ENCODE measurements at regions not wholly inside any gene's neighbourhood (a gene's known extent, or its start where the extent isn't known, plus 50 kb on each side); places are given as distances from the start of the nearest gene placed in this dataset.

GRCh38 chr13:75149776-75150175 is 332.2 kb downstream of the TBC1D4 start:
- Histone ChIP-seq H3K36me3 (ENCODE audit: control insufficient read depth in 1 of 2, insufficient read depth in 2 of 2, low read length in 2 of 2) (no peaks in the 10 kb centered on the region), H3K4me3 (ENCODE audit: low read depth in 1 of 2, low read length in 2 of 2) (no peak overlapping the region), H3K27me3 (ENCODE audit: low read depth, low read length) (no peaks in the 10 kb centered on the region), H3K9me3 (ENCODE audit: control insufficient read depth in 1 of 2, low read length in 2 of 2) (no peaks in the 10 kb centered on the region), H3K27ac (ENCODE audit: low read length) (no peak overlapping the region), H3K4me1 (ENCODE audit: control insufficient read depth in 1 of 2, insufficient read depth in 2 of 2, low read length in 2 of 2) (no peaks in the 10 kb centered on the region)

DNA sequence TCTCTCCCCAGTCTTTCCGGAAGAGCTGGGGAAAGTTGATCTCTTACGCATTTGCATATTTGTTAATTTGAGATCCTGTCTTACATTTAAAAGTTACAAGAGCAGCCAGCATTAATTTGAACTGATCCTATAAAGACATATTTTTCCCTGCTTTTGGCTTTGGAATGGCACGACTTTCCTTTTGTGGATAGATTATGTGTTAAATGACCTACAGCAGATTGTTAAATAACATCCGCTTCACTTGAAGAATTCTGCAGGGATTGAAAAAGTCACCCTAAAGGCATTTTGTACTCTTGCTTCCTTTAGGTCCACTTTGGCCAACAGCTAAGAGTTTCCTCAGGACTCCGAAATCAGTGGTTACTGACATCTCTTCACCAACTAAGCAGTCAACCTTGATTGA is 334.0 kb downstream of the TBC1D4 start:
- no peaks in the 10 kb centered on the region for H3K9me3 ChIP-seq (ENCODE audit: control insufficient read depth in 1 of 2, low read length in 2 of 2)
- no peaks in the 10 kb centered on the region for H3K4me1 ChIP-seq (ENCODE audit: control insufficient read depth in 1 of 2, insufficient read depth in 2 of 2, low read length in 2 of 2)
- H3K27ac ChIP-seq (ENCODE audit: low read length) = no peak overlapping the region
- H3K36me3 ChIP-seq (ENCODE audit: control insufficient read depth in 1 of 2, insufficient read depth in 2 of 2, low read length in 2 of 2) = no peaks in the 10 kb centered on the region
- H3K4me3 ChIP-seq (ENCODE audit: low read depth in 1 of 2, low read length in 2 of 2) = no peak overlapping the region
- H3K27me3 ChIP-seq (ENCODE audit: low read depth, low read length) = no peaks in the 10 kb centered on the region

- Histone ChIP-seq H3K9me3 (ENCODE audit: control insufficient read depth in 1 of 2, low read length in 2 of 2) (no peaks in the 10 kb centered on the region), H3K36me3 (ENCODE audit: control insufficient read depth in 1 of 2, insufficient read depth in 2 of 2, low read length in 2 of 2) (no peaks in the 10 kb centered on the region), H3K27ac (ENCODE audit: low read length) (no peak overlapping the region), H3K4me1 (ENCODE audit: control insufficient read depth in 1 of 2, insufficient read depth in 2 of 2, low read length in 2 of 2) (no peaks in the 10 kb centered on the region), H3K27me3 (ENCODE audit: low read depth, low read length) (no peaks in the 10 kb centered on the region), H3K4me3 (ENCODE audit: low read depth in 1 of 2, low read length in 2 of 2) (no peak overlapping the region)
These were observed 335.5 kb downstream of the TBC1D4 start for GRCh38 chr13:75146436-75146835.

DNA sequence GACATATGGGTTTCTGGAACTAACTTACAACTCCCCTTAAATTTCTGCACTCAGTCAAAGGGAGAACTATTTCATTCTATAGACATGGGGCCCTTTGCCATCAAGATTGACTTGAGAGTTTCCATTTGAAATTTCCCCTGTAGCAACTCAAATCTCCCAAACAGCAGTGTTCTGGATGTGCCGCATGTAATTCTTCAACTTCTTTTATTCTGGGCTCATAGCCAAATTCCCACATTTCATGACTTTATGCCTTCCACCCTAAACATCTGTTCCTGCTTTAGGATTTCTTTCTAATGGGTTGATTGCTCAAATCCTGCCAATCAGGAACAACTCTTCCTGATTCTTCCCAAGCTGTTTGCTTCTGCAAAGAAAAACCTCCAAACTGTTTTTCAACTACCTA is 336.0 kb downstream of the TBC1D4 start:
- no peaks in the 10 kb centered on the region for H3K4me1 ChIP-seq (ENCODE audit: control insufficient read depth in 1 of 2, insufficient read depth in 2 of 2, low read length in 2 of 2)
- no peak overlapping the region for H3K27ac ChIP-seq (ENCODE audit: low read length)
- H3K4me3 ChIP-seq (ENCODE audit: low read depth in 1 of 2, low read length in 2 of 2) = no peak overlapping the region
- H3K36me3 ChIP-seq (ENCODE audit: control insufficient read depth in 1 of 2, insufficient read depth in 2 of 2, low read length in 2 of 2) = no peaks in the 10 kb centered on the region
- H3K9me3 ChIP-seq (ENCODE audit: control insufficient read depth in 1 of 2, low read length in 2 of 2) = no peaks in the 10 kb centered on the region
- H3K27me3 ChIP-seq (ENCODE audit: low read depth, low read length) = no peaks in the 10 kb centered on the region

- no peaks in the 10 kb centered on the region for H3K36me3 ChIP-seq (ENCODE audit: control insufficient read depth in 1 of 2, insufficient read depth in 2 of 2, low read length in 2 of 2)
- no peaks in the 10 kb centered on the region for H3K4me1 ChIP-seq (ENCODE audit: control insufficient read depth in 1 of 2, insufficient read depth in 2 of 2, low read length in 2 of 2)
- no peak overlapping the region for H3K27ac ChIP-seq (ENCODE audit: low read length)
- H3K4me3 ChIP-seq (ENCODE audit: low read depth in 1 of 2, low read length in 2 of 2) = no peak overlapping the region
- no peaks in the 10 kb centered on the region for H3K27me3 ChIP-seq (ENCODE audit: low read depth, low read length)
- peaks cover 0 to 6% of the 10 kb centered on the region in 2 donors for H3K9me3 ChIP-seq (ENCODE audit: control insufficient read depth in 1 of 2, low read length in 2 of 2)
These were observed 342.7 kb downstream of the TBC1D4 start for GRCh38 chr13:75139291-75139690.

- no peaks in the 10 kb centered on the region for H3K36me3 ChIP-seq (ENCODE audit: control insufficient read depth in 1 of 2, insufficient read depth in 2 of 2, low read length in 2 of 2)
- peaks cover 0 to 6% of the 10 kb centered on the region in 2 donors for H3K9me3 ChIP-seq (ENCODE audit: control insufficient read depth in 1 of 2, low read length in 2 of 2)
- no peaks in the 10 kb centered on the region for H3K4me1 ChIP-seq (ENCODE audit: control insufficient read depth in 1 of 2, insufficient read depth in 2 of 2, low read length in 2 of 2)
- no peak overlapping the region for H3K4me3 ChIP-seq (ENCODE audit: low read depth in 1 of 2, low read length in 2 of 2)
- no peak overlapping the region for H3K27ac ChIP-seq (ENCODE audit: low read length)
- H3K27me3 ChIP-seq (ENCODE audit: low read depth, low read length) = no peaks in the 10 kb centered on the region
These were observed 343.9 kb downstream of the TBC1D4 start for GRCh38 chr13:75137911-75138571.

GRCh38 chr13:75136151-75136550 is 345.8 kb downstream of the TBC1D4 start:
- no peak overlapping the region for H3K27ac ChIP-seq (ENCODE audit: low read length)
- H3K36me3 ChIP-seq (ENCODE audit: control insufficient read depth in 1 of 2, insufficient read depth in 2 of 2, low read length in 2 of 2) = no peaks in the 10 kb centered on the region
- peaks cover 0 to 6% of the 10 kb centered on the region in 2 donors for H3K9me3 ChIP-seq (ENCODE audit: control insufficient read depth in 1 of 2, low read length in 2 of 2)
- H3K4me3 ChIP-seq (ENCODE audit: low read depth in 1 of 2, low read length in 2 of 2) = no peak overlapping the region
- no peaks in the 10 kb centered on the region for H3K4me1 ChIP-seq (ENCODE audit: control insufficient read depth in 1 of 2, insufficient read depth in 2 of 2, low read length in 2 of 2)
- no peaks in the 10 kb centered on the region for H3K27me3 ChIP-seq (ENCODE audit: low read depth, low read length)

GRCh38 chr13:75135325-75135825 is 346.6 kb downstream of the TBC1D4 start:
- Histone ChIP-seq H3K27ac (ENCODE audit: low read length) (no peak overlapping the region), H3K27me3 (ENCODE audit: low read depth, low read length) (no peaks in the 10 kb centered on the region), H3K9me3 (ENCODE audit: control insufficient read depth in 1 of 2, low read length in 2 of 2) (peaks cover 0 to 6% of the 10 kb centered on the region in 2 donors), H3K4me1 (ENCODE audit: control insufficient read depth in 1 of 2, insufficient read depth in 2 of 2, low read length in 2 of 2) (no peaks in the 10 kb centered on the region), H3K36me3 (ENCODE audit: control insufficient read depth in 1 of 2, insufficient read depth in 2 of 2, low read length in 2 of 2) (no peaks in the 10 kb centered on the region), H3K4me3 (ENCODE audit: low read depth in 1 of 2, low read length in 2 of 2) (no peak overlapping the region)

- Histone ChIP-seq H3K9me3 (ENCODE audit: control insufficient read depth in 1 of 2, low read length in 2 of 2) (no peaks in the 10 kb centered on the region), H3K27ac (ENCODE audit: low read length) (no peak overlapping the region), H3K36me3 (ENCODE audit: control insufficient read depth in 1 of 2, insufficient read depth in 2 of 2, low read length in 2 of 2) (no peaks in the 10 kb centered on the region), H3K4me3 (ENCODE audit: low read depth in 1 of 2, low read length in 2 of 2) (no peak overlapping the region), H3K4me1 (ENCODE audit: control insufficient read depth in 1 of 2, insufficient read depth in 2 of 2, low read length in 2 of 2) (no peaks in the 10 kb centered on the region), H3K27me3 (ENCODE audit: low read depth, low read length) (no peaks in the 10 kb centered on the region)
These were observed 349.0 kb downstream of the TBC1D4 start for GRCh38 chr13:75132701-75133695.

DNA sequence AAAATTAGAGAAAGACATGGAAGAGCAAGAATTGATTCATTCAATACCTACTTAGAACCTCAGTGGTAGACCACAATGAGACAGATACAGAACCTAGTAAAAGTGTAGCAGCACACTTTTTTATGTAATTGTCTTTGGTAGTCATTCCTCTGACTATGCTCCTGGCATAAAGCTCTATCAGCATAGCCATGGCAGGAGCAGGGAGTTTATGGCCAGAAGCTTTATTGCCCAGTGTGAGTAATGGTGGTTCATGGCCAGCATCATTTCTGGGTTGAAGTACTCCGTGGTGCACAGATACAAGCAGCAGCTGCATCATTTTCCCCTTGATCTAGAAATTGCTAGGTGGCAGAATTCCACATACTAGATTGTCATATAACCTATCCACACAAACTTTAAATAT is 352.6 kb downstream of the TBC1D4 start:
- no peaks in the 10 kb centered on the region for H3K9me3 ChIP-seq (ENCODE audit: control insufficient read depth in 1 of 2, low read length in 2 of 2)
- no peaks in the 10 kb centered on the region for H3K4me1 ChIP-seq (ENCODE audit: control insufficient read depth in 1 of 2, insufficient read depth in 2 of 2, low read length in 2 of 2)
- no peak overlapping the region for H3K4me3 ChIP-seq (ENCODE audit: low read depth in 1 of 2, low read length in 2 of 2)
- H3K27ac ChIP-seq (ENCODE audit: low read length) = no peak overlapping the region
- no peaks in the 10 kb centered on the region for H3K36me3 ChIP-seq (ENCODE audit: control insufficient read depth in 1 of 2, insufficient read depth in 2 of 2, low read length in 2 of 2)
- no peaks in the 10 kb centered on the region for H3K27me3 ChIP-seq (ENCODE audit: low read depth, low read length)

- H3K27ac ChIP-seq (ENCODE audit: low read length) = no peak overlapping the region
- H3K36me3 ChIP-seq (ENCODE audit: control insufficient read depth in 1 of 2, insufficient read depth in 2 of 2, low read length in 2 of 2) = no peaks in the 10 kb centered on the region
- H3K9me3 ChIP-seq (ENCODE audit: control insufficient read depth in 1 of 2, low read length in 2 of 2) = no peaks in the 10 kb centered on the region
- no peaks in the 10 kb centered on the region for H3K27me3 ChIP-seq (ENCODE audit: low read depth, low read length)
- H3K4me3 ChIP-seq (ENCODE audit: low read depth in 1 of 2, low read length in 2 of 2) = no peak overlapping the region
- no peaks in the 10 kb centered on the region for H3K4me1 ChIP-seq (ENCODE audit: control insufficient read depth in 1 of 2, insufficient read depth in 2 of 2, low read length in 2 of 2)
These were observed 357.6 kb downstream of the TBC1D4 start for GRCh38 chr13:75124415-75124814.

Data from muscle layer of duodenum (tissue), 2 donors.